ENCODE measurements at regions not wholly inside any gene's neighbourhood (a gene's known extent, or its start where the extent isn't known, plus 50 kb on each side); places are given as distances from the start of the nearest gene placed in this dataset.
"Not testable (repeated sequence)": the region's sequence is repeated elsewhere in the genome, so short reads cannot be mapped to it uniquely, and the experiment has no call there.

- DNase-seq (ENCODE audit: low read depth in 3 of 3) = no peak
Measured at GRCh38 chrX:39220952-39221351, 419.7 kb downstream of the MID1IP1 start.

DNA sequence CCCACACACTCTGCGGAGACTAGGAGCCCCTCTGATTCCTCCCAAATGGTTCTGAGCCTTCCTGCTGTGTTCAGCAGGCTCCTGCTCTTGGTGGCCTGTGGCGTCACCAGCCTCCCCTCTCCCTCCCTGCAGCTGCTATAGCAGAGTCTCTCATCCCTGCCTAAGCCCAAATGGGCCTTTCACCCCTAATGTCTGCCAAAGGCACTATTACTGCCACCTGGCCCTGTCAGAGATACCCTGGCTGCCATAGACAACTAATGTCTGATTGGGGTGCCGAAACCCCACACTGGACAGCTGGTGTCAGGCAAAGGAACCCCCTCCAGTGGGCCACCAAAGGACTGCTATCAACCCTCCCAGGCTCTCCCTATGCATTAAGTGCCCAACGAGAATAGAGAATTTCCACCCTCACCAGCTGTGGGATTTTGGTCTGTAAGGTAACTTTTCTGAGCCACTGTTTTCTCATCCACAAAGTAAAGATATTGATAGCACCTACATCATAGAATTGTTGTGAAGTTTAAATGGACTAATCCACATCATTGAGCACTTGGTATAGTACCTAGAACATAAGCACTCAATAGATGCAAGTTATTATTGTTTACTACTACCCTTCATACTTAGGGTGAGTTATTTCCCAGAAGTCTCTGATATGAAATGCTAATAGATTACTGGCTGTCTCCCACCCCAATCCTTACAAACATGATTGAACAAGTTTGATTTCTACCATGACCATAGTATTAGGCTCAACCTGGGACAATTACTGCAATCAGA lies 421.3 kb downstream of the MID1IP1 start:
- no peak for DNase-seq (ENCODE audit: low read depth in 3 of 3)

DNA sequence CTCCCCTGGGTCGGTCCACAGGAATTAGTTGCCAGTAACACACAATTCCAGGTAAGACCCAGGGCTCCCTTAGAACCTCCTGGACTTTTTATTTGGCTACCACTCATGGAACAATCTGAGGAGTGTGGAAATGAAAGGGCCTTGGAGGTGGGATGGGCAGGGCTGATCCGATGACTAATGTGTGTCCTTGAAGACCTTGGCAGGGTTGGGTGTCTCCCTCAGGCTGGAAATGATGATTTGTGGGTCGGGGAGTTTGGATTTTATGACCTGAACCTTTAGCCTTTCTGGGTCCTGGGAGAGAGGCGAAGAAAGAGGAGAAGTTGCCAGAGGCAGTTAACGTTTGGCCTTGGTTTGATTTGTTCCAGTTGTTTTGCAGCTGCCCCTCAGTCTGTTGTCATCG lies 425.0 kb downstream of the MID1IP1 start:
- no peak for DNase-seq (ENCODE audit: low read depth in 3 of 3)

DNA sequence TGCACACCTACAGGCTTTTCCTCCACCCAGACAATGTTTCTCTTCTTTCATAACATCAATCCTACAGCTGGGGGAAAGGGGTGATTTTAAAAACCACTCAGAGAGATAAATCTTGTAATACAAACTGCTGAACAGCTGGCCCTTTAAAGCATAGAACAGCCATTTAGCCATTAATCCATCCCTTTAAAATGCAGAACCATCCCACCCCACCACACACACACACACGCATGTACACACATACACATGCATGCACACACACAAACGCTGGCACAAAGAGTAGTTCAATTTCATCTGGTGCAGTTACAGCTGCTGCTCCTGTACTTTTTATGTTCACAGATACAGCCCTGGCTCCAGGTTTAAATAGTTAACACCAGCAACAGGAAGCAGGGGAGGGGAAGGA lies 426.1 kb downstream of the MID1IP1 start:
- no peak for DNase-seq (ENCODE audit: low read depth in 3 of 3)

DNA sequence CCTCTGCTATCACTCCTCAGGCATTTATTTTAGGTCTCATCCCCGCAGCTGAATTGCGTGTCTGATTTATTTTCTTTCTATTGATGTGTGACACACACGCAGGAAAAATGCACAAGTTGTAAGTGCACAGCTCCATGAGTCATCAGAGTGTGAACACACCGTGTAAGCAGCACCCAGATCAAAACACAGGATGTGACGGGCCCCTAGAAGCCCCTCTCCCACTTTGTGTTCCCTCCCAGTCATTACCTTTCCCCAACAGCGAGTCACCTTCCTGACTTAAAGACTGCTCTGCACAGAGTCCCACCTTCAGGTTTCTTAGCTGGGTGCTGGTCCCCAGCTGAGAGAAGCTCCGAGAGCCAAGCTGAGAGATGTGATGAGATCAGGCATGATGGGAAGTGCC lies 436.7 kb downstream of the MID1IP1 start:
- no peak for DNase-seq (ENCODE audit: low read depth in 3 of 3)

DNA sequence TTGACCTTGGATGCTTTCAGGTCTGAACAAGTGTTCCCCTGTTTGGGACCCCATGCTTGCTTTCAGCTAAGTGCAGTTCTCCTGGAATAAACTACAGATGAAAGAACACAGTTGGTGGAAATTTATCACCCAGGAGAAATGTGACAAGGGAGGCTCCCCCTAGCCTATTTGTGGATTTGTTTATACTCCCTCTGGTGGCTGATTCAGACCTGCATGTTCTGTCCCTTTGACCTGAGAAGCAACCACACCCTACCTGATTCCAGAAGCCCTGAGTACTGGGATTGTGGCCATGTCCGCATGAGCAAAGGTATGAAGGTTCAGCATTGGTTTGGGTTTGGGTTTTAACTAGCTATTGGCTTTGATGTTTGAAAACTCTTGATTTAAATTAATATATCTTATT lies 440.9 kb downstream of the MID1IP1 start:
- no peak for DNase-seq (ENCODE audit: low read depth in 3 of 3)

DNA sequence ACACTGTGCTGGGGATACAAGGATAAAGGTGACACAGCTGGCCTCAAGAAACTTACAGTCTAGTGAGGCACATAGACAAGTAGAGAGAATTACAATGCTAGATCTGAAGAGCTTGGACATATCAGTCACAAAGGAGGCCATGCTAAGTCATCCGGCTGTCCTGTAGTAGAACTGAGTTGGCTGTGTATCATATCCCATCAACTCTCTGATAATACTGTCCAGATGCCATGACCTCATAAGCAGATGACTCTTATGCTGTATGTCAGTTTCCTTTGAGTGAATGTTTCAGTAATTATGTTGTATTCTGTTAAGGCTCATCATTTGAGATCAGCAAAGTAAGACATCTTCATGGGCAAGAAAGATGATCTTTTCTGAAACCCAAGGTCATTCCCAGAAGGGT lies 442.9 kb downstream of the MID1IP1 start:
- no peak for DNase-seq (ENCODE audit: low read depth in 3 of 3)

DNA sequence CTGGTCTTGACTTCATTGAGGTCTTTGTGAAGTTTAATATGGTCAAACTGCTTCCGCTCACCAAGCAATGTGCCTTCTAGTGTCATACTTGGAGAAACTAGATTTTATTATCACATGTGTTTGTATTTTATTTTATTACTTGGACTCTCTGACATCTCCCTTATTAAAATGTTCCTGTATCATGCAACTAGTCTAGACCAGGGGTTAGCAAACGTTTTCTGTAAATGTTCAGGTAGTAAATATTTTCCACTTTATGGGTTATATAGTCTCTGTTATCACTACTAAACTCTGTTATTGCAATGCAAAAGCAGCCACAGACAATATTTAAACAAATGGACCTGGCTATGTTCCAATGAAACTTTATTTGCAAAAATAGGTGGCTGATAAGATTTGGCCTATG lies 443.8 kb downstream of the MID1IP1 start:
- no peak for DNase-seq (ENCODE audit: low read depth in 3 of 3)

DNA sequence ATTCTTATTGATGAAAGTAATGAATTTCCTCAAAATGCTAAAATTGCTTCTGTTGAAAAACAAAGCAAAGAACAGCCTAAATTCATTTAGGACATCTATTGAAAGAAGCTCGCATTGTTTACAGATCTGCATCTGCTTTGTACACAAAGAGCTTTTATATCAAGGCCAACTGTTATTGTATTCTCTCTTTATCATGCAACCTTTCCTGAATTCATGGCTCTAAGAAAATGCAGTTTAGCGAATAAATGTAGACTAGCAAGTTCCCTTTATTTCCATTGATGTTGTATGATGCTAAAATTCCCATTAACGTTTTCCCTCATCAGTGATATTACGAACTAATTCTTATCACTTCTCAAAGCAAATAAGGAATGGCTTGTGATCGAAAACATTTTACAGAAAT lies 446.3 kb downstream of the MID1IP1 start:
- no peak for DNase-seq (ENCODE audit: low read depth in 3 of 3)

GRCh38 chrX:39248330-39248729 lies 447.1 kb downstream of the MID1IP1 start:
- DNase-seq (ENCODE audit: low read depth in 3 of 3) = no peak

DNA sequence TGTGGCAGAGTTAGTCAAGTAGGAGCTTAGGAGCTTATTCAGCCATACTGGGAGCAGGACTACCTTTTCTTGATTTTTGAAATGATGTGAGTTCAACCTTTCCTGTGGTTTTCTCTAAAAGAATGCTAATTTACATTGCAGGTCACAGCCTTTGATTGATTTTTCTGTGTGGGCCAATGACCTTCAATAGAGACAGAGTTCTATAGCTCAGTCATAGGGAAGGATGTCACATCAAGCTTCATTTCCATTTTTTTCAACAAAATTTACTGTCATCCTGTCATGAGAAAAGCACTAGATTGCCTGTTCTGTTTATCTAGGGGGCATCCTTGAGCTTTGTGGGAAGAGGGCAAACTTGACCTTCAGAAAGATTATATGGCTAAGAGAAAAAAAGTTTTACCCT lies 448.7 kb downstream of the MID1IP1 start:
- no peak for DNase-seq (ENCODE audit: low read depth in 3 of 3)

- no peak for DNase-seq (ENCODE audit: low read depth in 3 of 3)
Measured at GRCh38 chrX:39251995-39252394, 450.7 kb downstream of the MID1IP1 start.

- no peak for DNase-seq (ENCODE audit: low read depth in 3 of 3)
Measured at GRCh38 chrX:39253551-39253950, 452.3 kb downstream of the MID1IP1 start.

- no peak for DNase-seq (ENCODE audit: low read depth in 3 of 3)
Measured at GRCh38 chrX:39258331-39258730, 457.1 kb downstream of the MID1IP1 start.

DNA sequence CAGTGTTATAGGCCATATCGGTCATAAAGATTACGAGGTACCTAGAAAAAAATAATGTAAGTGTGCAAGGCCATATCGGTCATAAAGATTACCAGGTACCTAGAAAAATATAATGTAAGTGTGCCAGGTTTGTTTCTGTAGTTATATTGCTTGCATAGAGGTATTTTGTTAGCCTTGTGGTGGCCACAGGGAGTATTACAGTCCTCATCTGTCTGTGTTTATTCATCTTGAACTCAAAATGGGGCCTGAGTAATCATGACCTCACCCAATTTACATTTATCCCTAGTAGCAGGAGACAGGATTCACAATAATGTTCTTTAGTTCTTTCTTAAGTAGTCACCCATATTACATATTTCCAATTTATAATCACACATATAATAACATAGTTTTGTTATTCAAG lies 459.7 kb downstream of the MID1IP1 start:
- no peak for DNase-seq (ENCODE audit: low read depth in 3 of 3)

DNA sequence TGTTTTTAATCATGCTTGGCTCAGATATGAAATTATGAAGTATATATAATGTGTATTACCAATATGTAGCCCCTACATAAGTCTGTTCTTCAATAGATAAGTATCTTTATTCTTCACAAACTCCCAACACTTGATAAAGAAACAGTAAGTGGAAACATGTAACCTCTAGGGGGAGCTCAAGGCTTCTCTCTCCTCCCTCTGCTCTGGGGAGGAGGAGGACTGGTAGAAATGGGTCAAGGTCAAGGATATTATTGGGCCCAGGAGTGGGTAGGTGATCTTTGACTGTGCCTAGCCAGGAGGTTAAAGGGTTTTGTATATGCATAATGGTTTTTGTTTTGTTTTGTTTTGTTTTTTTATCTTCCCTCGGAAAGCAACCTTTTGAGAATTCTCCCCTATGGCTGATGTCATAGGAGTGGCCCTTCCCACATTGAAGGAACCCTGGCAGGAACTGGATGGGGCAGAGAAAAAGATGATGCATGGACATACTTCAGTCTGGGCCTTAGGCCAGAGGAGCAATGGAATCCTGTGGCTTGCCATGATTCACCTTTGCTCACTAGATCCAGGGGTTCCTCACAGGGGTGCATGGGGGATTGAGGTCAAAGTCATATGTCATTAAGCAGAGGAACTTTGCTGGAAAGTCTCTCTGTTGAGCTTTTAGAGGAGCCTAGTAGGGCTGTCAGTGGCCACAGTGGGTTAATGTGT lies 460.3 kb downstream of the MID1IP1 start:
- DNase-seq (ENCODE audit: low read depth in 3 of 3) = no peak

DNA sequence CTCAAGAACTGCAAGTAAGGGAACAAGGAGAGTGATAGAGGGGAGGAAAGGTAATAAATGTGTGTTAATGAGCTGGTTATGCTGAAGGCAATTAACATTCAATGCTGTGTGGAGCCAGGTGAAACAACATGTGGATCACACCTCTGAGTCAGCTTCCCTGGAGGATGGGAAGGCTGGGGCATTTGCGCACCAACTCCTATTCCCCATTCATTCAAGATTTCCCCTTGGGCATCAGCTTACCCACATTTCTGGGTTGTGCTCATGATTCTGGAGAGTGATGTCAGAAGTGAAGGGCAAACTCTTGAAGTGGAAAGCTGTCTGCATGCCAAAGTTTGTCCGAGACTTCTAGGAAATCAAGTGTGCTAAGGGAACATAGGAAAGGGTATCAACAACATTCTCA lies 461.4 kb downstream of the MID1IP1 start:
- DNase-seq (ENCODE audit: low read depth in 3 of 3) = no peak

GRCh38 chrX:39264023-39264422 lies 462.8 kb downstream of the MID1IP1 start:
- no peak for DNase-seq (ENCODE audit: low read depth in 3 of 3)

DNA sequence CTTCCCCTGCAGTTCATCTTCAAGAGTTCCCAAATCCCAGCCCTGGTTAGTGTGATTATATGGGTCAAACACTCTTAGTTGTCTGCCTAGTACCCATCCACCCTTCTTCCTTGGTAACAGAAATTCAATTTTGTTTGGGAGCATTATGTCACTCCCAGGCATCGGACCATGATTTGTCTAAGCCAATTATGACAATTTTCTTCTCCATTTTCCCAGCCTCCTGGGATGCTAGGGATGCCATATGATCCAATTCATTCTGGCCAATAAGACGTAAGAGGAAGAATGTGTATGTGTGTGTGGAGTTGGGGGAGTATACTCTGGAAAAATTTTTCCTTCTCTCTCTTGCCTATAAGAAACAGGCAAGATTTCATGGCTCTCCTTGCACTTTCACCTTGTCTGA lies 465.9 kb downstream of the MID1IP1 start:
- DNase-seq (ENCODE audit: low read depth in 3 of 3) = no peak

- no peak for DNase-seq (ENCODE audit: low read depth in 3 of 3)
Measured at GRCh38 chrX:39268207-39268606, 466.9 kb downstream of the MID1IP1 start.

DNA sequence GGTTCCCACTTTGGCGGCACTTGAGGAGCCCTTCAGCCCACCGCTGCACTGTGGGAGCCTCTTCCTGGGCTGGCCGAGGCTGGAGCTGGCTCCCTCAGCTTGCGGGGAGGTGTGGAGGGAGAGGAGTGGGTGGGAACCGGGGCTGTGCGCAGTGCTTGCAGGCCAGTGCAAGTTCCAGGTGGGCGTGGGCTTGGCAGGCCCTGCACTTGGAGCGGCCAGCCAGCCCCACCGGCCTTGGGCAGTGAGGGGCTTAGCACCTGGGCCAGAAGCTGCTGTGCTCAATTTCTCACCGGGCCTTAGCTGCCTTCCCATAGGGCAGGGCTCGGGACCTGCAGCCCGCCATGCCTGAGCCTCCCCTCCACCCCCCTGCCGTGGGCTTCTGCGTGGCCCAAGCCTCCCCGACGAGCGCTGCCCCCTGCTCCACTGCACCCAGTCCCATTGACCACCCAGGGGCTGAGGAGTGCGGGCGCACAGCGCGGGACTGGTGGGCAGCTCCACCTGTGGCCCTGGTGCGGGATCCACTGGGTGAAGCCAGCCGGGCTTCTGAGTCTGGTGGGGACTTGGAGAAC lies 474.3 kb downstream of the MID1IP1 start:
- DNase-seq (ENCODE audit: low read depth in 3 of 3) = no peak

- DNase-seq (ENCODE audit: low read depth in 3 of 3) = not testable (repeated sequence)
Measured at GRCh38 chrX:39277685-39278390, 476.6 kb downstream of the MID1IP1 start.

GRCh38 chrX:39283239-39283638 lies 482.0 kb downstream of the MID1IP1 start:
- no peak for DNase-seq (ENCODE audit: low read depth in 3 of 3)
